OCI-LY7 (cell line): ENCODE measurements at regions not wholly inside any gene's neighbourhood (a gene's known extent, or its start where the extent isn't known, plus 50 kb on each side); places are given as distances from the start of the nearest gene placed in this dataset.

Experiments used
- BruUV-seq: library from RNA; stranded (reverse); fragments of 400-500 nt; replicated peaks from 2 replicates; lab custom pipeline; 2021; lab: Mats Ljungman, UMichigan
- CTCF ChIA-PET: fragments of 300-600 bp; sonication (Branson Sonifier 250); formaldehyde crosslinking; loops from one replicate; lab custom pipeline; 2022; ENCODE audit warnings: antibody characterized with exemption; ENCODE audit not compliant: unreplicated experiment; lab: Charles Lee
- POLR2A ChIA-PET: fragments of 300-600 bp; sonication (Branson Sonifier 250); formaldehyde crosslinking; loops from one replicate; lab custom pipeline; 2022; ENCODE audit warnings: antibody characterized with exemption; lab: Charles Lee
- DNase-seq: peaks from one replicate; pipeline ENCODE4 v3.0.0-alpha.2; 2015; ENCODE audit warnings: low spot score
- H2AFZ ChIP-seq: fragments of 200-600 bp; sonication (generic), shearing (Covaris generic); 2 replicates; pipeline ENCODE4 v1.6.1; 2014; ENCODE audit warnings: mild to moderate bottlenecking, antibody characterized with exemption, low read length, moderate library complexity
- H3K27ac ChIP-seq: fragments of 200-600 bp; sonication (generic); 2 replicates; pipeline ENCODE4 v1.5.1; 2014; ENCODE audit warnings: mixed run types, low read depth, mild to moderate bottlenecking, moderate library complexity, low read length, inconsistent platforms; ENCODE audit not compliant: poor library complexity, severe bottlenecking
- H3K36me3 ChIP-seq: fragments of 200-600 bp; sonication (generic); 2 replicates; pipeline ENCODE4 v1.6.1; 2014; ENCODE audit warnings: mild to moderate bottlenecking, antibody characterized with exemption, low read length, moderate library complexity, mixed read lengths; ENCODE audit not compliant: insufficient read depth
- H3K4me1 ChIP-seq: fragments of 200-600 bp; sonication (generic); 2 replicates; pipeline ENCODE4 v1.5.1; 2014; ENCODE audit warnings: mild to moderate bottlenecking, low read length; ENCODE audit not compliant: insufficient read depth, poor library complexity, severe bottlenecking
- H3K4me2 ChIP-seq: fragments of 200-600 bp; sonication (generic); 2 replicates; pipeline ENCODE4 v1.6.1; 2014; ENCODE audit warnings: mild to moderate bottlenecking, low read length
- H3K4me3 ChIP-seq: fragments of 200-600 bp; sonication (generic); 2 replicates; pipeline ENCODE4 v1.5.1; 2014; ENCODE audit warnings: mild to moderate bottlenecking, low read depth, low read length; ENCODE audit not compliant: poor library complexity, severe bottlenecking
- H3K79me2 ChIP-seq: fragments of 200-600 bp; sonication (generic); 2 replicates; pipeline ENCODE4 v1.6.1; 2016; ENCODE audit warnings: low read depth, mild to moderate bottlenecking, low read length, moderate library complexity, mixed read lengths; ENCODE audit not compliant: insufficient read depth
- H3K9me2 ChIP-seq: fragments of 200-600 bp; sonication (generic); 2 replicates; pipeline ENCODE4 v1.6.1; 2016; ENCODE audit warnings: mild to moderate bottlenecking, low read length, mixed read lengths; ENCODE audit not compliant: insufficient read depth
- H3K9me3 ChIP-seq: fragments of 200-600 bp; sonication (generic); 2 replicates; pipeline ENCODE4 v1.6.1; 2014; ENCODE audit warnings: mild to moderate bottlenecking, mixed run types, low read length, mixed read lengths
- H4K20me1 ChIP-seq: fragments of 200-600 bp; sonication (generic); 2 replicates; pipeline ENCODE4 v1.6.1; 2014; ENCODE audit warnings: mild to moderate bottlenecking, antibody characterized with exemption, low read length, moderate library complexity, mixed read lengths; ENCODE audit not compliant: insufficient read depth
- EZH2phosphoT487 ChIP-seq: fragments of 200-600 bp; sonication (generic); IDR thresholded peaks from 2 replicates; pipeline ENCODE4 v1.6.1; 2018; ENCODE audit warnings: low read depth, borderline replicate concordance, mild to moderate bottlenecking, mixed run types, antibody characterized with exemption, low read length, moderate library complexity, mixed read lengths
- intact Hi-C: fragments of 100-400 bp; cut with micrococcal nuclease; formaldehyde crosslinking; loops from one replicate; pipeline ENCODE4 v1.10.0; 2022; ENCODE audit not compliant: unreplicated experiment
- TF ChIP-seq, protein P1 (sequence below): fragments of 200-600 bp; sonication (generic); conservative IDR thresholded peaks from 2 replicates; pipeline ENCODE4 v1.5.1; 2014; ENCODE audit warnings: mild to moderate bottlenecking, antibody characterized with exemption, low read length, moderate library complexity, mixed read lengths

DNA sequence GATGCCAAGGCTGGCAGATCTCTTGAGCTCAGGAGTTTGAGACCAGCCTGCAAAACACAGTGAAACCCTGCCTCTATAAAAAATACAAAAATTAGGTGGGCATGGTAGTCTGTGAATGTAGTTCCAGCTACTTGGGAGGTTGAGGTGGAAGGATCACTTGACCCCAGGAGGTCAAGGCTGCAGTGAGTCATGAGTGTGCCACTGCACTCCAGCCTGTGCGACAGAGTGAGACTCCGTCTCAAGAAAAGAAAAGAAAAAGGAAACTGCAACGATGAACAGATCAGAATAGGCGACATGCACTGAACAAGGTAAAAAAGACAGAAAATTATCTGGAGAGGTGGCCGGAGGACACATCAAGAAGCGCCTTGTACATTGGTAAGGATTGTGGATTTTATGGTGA, 273.7 kb upstream of the AMIGO2 start:
- Histone ChIP-seq H3K9me3 (no peaks in the 10 kb centered on the region), H3K79me2 (no peaks in the 10 kb centered on the region), H4K20me1 (no peaks in the 10 kb centered on the region), H3K4me1 (peaks cover 32% of the 10 kb centered on the region), H2AFZ (no peak overlapping the region), H3K36me3 (no peaks in the 10 kb centered on the region), H3K4me2 (no peak overlapping the region), H3K27ac (no peak overlapping the region), H3K9me2 (no peaks in the 10 kb centered on the region), H3K4me3 (no peak overlapping the region)
- POLR2A ChIA-PET: no interaction called here
- no peak for DNase-seq
- BruUV-seq: no TSS peak
- CTCF ChIA-PET: no interaction called here
- intact Hi-C loops: no loop called here
- no peak for TF ChIP-seq EZH2phosphoT487
- TF ChIP-seq, protein P1, sequence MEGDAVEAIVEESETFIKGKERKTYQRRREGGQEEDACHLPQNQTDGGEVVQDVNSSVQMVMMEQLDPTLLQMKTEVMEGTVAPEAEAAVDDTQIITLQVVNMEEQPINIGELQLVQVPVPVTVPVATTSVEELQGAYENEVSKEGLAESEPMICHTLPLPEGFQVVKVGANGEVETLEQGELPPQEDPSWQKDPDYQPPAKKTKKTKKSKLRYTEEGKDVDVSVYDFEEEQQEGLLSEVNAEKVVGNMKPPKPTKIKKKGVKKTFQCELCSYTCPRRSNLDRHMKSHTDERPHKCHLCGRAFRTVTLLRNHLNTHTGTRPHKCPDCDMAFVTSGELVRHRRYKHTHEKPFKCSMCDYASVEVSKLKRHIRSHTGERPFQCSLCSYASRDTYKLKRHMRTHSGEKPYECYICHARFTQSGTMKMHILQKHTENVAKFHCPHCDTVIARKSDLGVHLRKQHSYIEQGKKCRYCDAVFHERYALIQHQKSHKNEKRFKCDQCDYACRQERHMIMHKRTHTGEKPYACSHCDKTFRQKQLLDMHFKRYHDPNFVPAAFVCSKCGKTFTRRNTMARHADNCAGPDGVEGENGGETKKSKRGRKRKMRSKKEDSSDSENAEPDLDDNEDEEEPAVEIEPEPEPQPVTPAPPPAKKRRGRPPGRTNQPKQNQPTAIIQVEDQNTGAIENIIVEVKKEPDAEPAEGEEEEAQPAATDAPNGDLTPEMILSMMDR: no peak

DNA sequence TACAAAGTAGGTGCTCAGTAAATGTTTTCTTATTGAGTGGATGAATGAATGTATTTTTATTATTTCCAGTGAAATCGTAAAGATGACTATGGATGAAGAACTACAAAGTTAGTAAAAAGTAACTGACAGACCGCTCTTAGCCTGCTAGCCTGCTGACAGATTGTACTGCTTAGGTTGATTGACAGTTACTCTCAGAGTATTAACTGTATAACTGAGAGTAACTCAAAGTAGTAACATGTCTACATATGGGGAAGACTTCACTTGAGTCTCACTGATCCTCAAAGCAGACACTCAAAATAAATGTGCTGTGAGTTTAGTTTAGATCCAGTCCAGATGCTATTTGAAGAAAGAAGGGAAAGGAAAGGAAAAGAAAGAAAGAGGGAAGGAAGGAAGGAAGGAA, 272.3 kb upstream of the AMIGO2 start:
- Histone ChIP-seq H3K36me3 (no peaks in the 10 kb centered on the region), H4K20me1 (no peaks in the 10 kb centered on the region), H3K79me2 (no peaks in the 10 kb centered on the region), H3K27ac (no peak overlapping the region), H3K4me3 (no peak overlapping the region), H3K9me3 (no peaks in the 10 kb centered on the region), H3K4me1 (peaks cover 26% of the 10 kb centered on the region), H3K9me2 (no peaks in the 10 kb centered on the region), H2AFZ (no peak overlapping the region), H3K4me2 (no peak overlapping the region)
- no peak for DNase-seq
- POLR2A ChIA-PET: interaction anchor here (1.0 kb wide), 1 partner anchor 145 kb away, joined by 3 read pairs; no protein-coding TSS in a partner anchor
- TF ChIP-seq EZH2phosphoT487: no peak
- TF ChIP-seq, protein P1: no peak
- BruUV-seq: no TSS peak
- intact Hi-C loops: no loop called here
- CTCF ChIA-PET: no interaction called here

DNA sequence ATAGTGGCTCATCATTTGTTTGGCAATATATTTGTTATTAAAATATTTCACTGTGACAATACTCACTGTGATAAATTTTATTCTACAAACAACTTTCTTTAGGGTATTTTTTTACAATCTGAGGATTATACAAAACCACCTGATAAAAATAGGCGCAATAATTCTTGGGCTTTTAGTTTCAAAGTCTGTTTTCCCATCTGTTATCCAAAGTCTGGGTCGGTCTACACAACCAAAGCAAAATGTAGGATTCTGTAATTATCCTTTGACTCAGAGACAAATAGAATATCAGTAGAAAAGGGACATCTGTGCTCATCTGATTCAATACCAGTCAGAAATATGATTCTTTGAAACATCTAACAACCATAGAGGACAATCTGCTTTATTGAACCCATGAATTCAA, 271.8 kb upstream of the AMIGO2 start:
- Histone ChIP-seq H3K9me3 (no peaks in the 10 kb centered on the region), H3K36me3 (no peaks in the 10 kb centered on the region), H4K20me1 (no peaks in the 10 kb centered on the region), H3K4me1 (peaks cover 21% of the 10 kb centered on the region), H3K79me2 (no peaks in the 10 kb centered on the region), H2AFZ (no peak overlapping the region), H3K4me2 (no peak overlapping the region), H3K4me3 (no peak overlapping the region), H3K9me2 (no peaks in the 10 kb centered on the region), H3K27ac (no peak overlapping the region)
- POLR2A ChIA-PET: interaction anchor here (1.0 kb wide), 1 partner anchor 144 kb away, joined by 3 read pairs; no protein-coding TSS in a partner anchor
- intact Hi-C loops: no loop called here
- no peak for DNase-seq
- BruUV-seq: no TSS peak
- CTCF ChIA-PET: no interaction called here
- TF ChIP-seq, protein P1: no peak
- no peak for TF ChIP-seq EZH2phosphoT487
